HG02610 (cell line): ENCODE measurements at regions not wholly inside any gene's neighbourhood (a gene's known extent, or its start where the extent isn't known, plus 50 kb on each side); places are given as distances from the start of the nearest gene placed in this dataset.
"Not testable (repeated sequence)": the region's sequence is repeated elsewhere in the genome, so short reads cannot be mapped to it uniquely, and the experiment has no call there.

ENCODE experiments used
- ATAC-seq: cut with Tn5 transposase; IDR thresholded peaks from one replicate; pipeline ENCODE4 v1.9.1; 2021; ENCODE audit warnings: mild to moderate bottlenecking, moderate library complexity; ENCODE audit not compliant: unreplicated experiment

DNA sequence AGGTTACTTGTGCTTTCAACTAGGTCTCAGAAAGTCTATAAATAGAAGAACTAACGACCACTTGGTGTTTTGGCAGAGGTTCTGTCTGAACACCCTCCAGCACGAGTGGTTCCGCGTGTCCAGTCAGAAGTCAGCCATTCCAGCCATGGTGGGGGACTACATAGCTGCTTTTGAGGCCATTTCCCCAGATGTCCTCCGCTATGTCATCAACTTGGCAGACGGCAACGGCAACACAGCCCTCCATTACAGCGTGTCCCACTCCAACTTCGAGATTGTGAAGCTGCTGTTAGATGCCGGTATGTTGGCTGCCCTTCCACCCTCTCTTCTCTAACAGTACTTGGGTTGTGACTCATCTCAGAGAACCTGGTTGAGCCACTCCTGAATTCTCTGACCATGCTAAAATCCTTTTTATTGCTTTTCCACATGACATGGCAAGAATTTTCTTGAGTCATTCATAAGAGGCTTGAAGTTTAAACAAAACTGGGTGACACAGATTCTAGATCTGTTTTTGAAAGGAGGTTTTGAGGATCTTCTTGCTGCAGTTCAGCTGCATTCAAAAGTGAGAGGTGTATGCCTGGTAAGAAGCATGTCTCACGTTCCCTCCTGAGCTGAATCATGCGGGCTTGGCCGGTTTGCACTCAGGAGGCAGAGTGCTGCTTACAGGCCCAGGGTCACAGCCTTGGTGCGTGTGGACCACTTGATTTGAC, 103.1 kb upstream of the DMRT1 start:
- no peak for ATAC-seq

DNA sequence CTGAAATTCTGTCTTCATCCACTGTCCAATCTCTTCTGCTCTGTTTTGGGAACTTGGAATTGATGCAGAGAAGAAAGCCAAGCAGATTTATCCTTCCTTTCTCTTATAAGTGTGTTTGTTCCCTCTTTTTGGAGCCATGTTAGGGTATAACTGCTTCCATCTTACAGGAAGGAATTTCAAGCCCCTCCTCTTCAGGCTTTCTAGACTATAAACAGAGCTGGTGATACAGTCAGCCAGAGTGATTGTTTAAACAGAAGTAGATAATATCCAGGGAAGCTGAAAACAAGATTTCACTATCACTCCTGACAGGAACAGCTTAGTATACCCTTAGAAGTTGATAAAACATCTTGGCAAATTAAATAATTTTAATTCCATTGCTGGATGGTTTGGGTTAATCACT, 102.1 kb upstream of the DMRT1 start:
- ATAC-seq, result no peak

DNA sequence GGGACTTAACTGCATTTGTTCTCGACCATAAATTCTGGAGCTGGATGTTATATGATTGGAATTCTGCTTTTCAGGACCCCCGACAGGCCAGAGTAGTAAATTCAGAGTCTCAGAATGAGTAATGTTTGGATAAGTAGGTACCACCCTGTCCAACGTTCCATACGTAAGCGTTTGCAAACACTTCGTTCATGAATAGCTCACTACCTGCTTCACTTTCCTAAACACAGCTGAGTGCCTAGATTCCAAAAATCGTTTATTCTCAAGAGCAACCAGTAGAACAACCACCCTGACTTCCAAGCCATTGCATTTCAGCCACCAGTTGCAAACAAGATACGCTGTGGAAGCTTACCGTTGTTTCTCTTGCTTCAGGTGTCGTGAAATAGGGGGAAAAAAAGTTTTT, 101.3 kb upstream of the DMRT1 start:
- no peak for ATAC-seq

DNA sequence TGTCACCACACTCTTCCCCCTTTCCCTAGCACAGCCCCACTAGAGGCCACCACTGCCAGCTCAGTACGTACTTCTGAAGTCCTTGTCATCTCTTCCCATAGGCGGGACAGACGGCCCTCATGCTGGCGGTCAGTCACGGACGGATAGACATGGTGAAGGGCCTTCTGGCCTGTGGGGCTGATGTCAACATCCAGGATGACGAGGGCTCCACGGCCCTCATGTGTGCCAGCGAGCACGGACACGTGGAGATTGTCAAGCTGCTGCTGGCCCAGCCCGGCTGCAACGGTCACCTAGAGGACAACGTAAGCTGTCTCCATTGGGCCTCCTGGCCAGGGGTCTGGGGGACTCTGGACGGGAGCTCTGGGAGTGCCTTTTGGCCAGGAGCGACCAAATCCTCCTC, 99.4 kb upstream of the DMRT1 start:
- no peak for ATAC-seq

DNA sequence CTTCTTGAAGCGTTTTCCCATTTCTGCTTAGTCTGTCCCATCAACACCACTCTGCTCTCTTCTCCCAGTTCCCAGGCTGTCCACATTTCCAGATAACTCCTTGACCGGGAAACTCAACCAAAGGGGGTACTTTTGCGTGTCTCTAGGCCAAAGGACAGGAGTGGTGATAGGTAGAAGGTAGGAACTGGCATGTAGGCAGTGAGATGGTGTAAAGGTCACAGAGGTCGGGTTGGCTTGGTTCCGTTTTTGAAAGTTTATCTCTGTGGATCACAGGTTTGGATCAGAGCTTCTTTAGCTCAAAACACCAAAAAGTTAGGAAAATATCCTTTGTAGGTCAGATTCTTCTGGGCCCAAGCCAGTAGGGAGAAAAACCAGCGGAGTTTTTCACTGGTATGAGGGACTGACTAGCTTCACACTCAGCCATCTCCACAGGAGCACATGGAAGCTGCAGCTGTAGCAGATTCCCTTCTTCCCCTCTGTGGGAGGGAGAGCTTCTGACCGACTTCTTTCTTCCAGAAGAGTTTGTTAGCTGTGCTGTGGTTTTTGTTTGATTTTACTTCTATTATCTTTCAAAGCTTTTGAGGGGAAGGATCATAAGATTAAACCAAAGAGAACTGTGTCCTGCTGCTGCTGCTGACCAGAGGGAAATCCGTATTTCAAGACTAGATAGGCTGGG, 98.4 kb upstream of the DMRT1 start:
- ATAC-seq, result no peak

DNA sequence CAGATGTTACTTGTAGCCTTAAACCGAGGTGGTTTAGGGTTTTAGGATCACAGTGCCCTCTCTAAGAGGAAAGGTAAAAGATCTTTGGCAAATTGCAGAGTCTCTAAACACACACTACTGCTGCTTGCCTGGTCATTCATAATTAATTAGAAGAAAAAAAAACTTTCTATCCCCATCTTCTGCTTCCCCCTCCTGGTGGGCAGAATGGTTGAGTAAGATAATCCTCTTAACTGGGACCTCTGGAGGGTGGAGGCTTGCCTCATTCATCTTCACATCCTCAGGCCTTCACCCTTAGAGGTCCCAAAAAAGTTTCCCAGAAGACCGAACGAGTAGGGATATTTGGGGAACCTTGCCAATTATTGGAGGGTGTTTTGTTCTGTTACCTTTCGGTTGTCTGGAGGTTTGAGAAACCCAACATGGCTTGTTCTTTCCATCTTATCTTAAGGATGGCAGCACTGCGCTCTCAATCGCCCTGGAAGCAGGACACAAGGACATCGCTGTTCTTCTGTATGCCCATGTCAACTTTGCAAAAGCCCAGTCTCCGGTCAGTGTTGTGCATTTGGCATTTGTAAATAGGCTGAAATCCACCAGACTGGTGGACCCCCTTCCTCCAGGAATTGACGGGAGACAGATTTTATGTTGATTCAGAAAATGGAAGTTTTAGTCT, 97.3 kb upstream of the DMRT1 start:
- no peak for ATAC-seq

DNA sequence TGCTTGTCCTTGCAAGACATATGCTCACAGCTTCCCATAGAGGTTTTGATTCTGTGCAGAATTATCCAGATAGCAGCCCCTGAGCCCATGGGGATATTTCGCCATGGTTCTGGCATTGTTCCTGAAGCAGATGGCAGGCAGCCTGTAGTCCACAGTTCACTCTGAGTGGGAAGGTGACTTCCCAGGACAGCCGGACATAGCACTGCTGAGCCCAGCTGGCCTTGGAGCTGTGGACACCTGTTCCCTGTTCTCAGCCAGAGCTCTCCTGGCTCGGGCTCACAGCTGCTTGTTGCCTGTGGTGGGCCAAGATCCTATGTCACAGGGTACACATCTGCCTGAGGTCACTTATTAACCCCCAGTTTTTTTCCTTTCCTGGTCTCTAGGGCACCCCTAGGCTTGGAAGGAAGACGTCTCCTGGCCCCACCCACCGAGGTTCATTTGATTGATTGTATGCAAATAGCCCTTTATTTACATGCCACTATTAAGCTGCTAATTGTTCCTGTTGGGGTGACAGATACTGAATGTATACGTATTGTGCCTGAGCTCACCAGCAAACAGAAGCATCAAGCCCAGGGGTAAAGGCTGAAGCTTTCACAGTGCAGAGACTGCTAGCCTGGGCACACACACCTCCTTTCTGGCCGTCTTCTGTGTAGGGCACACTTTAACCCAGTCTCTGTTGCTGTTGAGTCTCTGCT, 96.6 kb upstream of the DMRT1 start:
- ATAC-seq, result no peak

DNA sequence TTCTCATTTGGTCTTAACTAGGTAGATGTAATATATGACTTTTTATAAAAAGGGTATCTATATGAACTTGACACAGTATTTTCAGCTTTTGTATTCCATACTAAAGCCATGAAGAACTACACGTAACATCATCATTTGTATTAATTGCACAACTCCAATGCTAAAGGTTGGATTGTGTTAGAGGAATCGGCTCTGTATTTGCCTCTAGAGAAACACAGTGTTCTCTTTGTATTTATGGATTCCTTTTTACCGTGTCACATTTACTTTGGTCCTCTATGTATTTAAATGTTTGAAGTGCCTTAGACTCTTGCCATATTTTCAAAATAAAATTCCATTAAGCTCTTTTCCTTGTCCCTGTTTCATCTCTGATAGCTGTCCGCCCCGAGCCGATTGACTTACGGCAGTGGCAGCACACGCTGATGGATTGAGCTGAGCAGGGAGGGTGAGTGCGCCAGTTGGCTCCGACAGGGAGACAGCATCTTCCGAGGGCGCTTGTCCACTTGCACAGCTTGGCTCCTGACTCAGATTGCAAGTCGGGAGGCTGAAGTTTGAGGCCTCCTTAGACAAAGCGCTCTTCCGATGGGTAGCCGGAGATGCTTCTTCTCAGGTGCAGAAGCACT, 95.6 kb upstream of the DMRT1 start:
- no peak for ATAC-seq

DNA sequence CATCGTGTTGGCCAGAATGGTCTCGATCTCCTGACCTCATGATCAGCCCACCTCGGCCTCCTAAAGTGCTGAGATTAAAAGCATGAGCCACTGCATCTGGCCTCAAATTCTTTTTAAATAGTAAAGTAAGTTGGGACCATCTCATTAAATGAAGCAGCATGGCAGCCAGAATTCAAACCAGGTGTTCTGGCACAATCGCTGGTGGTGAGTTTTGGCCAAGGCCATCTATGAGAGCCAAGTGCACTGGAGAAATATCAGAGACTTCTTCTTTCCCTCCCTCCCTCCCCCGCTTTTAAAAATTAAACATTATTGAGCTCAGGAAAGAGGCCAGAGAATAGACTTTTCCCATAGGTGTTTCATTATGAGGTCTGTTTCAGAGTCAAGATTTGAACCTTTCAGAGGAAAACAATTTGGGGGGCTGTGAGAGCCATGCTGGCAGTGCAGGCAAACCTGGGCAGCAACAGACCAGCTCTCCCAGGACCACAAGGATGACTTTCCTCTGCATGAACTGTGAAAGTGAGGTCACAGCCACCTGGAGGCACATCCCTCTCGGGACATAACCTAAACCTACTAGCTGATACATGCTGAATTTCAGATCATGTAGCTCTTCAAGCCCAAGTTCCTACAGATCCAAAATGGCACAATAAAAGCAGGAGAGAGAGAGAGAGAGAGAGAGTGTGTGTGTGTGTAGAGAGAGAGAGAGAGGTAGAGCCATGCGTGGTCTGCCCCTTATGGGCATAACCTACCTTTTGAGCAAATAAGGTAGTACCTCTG, 94.6 kb upstream of the DMRT1 start:
- ATAC-seq, result no peak

DNA sequence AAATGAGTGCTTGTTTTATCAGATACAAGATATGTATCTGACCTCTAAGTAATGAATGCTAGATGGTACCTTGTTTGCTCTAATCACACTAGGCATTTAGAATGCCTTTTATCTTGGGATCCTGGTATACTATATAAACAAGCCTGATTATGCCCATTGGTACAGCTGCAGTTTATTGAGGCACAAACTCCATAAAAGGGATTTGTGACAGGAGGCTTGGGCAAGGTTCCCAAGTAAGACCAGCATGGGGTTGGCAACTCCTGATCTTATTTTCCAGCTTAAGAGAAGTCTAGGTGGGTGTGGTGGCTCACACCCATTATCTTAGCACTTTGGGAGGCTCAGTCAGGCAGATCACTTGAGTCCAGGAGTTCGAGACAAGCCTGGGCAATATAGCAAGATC, 93.9 kb upstream of the DMRT1 start:
- ATAC-seq, result no peak

DNA sequence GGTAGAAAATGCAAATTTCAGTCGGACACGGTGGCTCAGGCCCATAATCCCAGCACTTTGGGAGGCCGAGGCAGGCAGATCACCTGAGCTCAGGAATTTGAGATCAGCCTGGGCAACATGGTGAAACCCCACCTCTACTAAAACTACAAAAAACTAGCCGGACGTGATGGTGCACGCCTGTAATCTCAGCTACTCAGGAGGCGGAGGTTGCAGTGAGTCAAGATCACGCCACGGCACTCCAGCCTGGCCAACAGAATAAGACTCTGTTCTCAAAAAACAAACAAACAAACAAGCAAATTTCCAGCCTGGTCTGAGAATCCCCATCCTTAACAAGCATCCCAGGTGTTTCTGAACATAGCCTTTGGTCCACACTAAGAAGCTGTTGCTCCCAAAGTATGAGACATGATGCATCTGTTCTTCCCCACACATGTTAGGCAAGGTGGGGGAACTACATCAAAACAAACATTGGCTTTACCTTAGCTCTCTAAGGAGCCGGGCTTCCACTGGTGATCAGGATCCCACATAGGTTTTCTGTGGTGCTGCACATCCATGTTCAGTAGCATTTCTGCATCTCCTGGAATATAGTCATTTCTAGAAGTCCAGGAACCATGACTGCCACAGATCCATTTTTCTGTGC, 92.5 kb upstream of the DMRT1 start:
- no peak for ATAC-seq

DNA sequence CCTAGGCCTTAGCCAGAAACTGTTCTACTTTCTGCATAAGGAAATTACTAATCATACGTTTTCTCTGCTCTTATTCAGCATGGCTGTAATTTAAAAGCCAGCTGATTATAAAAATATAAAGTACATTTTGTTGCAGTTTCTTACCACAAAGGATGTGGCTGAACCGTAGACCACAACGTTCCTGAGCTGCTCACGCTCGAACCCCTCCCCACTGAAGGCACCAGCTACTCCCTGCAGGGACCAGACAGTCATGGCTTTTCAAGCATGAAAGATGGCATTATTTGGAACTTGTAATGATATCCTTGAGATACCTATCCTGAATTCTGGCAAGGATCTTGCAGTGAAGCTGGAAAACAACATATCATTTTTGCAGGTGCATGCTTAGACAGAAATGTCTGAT, 91.8 kb upstream of the DMRT1 start:
- no peak for ATAC-seq

DNA sequence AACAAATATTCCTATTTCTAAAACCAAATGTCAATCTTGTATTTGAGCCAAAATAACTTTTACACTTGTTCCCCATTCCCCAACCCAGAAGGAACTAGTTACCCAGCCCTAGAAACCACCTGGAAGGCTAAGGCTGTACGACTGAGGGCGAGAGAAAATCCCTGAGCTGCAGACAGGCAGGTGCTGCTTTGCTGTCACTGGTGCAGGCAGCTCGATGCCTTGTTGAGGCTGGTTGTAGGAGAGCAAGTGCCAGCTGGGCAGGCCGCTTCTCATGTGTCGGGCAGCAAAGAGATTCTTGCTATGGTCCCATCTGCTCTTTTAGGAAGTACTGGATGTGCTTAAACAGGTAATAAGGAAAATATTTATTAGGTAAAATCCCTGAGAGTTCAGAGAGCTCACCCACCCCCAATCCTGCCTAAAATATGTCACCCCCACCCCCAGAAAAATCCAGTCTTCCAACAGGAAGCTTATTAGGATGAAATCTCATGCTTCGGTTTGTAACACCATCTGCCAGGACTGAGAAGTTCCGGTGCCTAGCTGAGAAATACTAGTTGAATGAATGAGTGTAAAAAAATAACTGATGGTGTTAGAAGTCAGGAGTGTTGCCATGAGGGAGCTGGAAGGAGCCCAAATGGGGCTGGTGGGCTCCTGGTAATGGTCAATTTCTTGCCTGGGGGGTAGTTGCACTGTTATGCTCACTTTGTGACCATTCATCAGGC, 91.1 kb upstream of the DMRT1 start:
- ATAC-seq, result no peak

DNA sequence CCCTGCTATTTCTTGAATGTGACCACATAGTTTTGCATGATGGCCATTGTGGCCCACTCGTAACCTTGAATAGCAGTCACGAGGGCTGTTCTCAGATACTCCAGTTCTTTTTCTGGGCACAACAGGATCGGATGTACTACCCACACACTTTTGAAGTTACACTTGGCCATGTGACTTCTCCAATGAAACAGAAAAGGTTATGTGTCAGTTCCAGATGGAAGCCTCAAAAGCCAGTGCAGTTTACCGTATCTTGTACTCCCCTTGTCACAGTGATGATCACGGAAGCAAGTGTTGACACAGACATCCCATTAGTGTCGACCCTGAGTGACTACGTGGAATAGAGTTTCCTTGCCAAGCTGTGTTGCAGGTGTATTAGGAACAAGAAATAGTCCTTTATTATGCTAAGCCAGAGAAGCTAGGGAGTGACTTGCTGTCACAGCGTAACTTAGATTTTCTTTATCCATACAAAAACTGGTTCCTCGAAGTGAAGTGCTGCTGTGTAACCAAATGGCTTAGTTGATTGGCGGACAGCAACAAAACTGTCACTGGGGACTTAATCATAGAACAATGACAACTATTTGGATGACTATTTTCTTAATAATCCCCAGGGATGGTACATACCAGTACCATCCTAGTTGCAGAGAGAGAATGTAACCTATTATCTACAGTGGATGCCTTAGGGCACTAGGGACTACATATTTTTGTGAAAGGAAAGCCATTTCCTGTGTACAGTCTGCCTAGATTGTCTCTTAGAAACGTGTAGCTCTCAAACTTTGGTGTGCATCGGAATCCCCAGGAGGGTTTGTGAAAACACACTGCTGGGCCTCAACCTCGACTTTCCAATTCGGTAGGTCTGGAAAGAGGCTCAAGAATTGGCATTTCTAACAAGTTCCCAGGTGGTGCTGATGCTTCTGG, 90.1 kb upstream of the DMRT1 start:
- no peak for ATAC-seq

DNA sequence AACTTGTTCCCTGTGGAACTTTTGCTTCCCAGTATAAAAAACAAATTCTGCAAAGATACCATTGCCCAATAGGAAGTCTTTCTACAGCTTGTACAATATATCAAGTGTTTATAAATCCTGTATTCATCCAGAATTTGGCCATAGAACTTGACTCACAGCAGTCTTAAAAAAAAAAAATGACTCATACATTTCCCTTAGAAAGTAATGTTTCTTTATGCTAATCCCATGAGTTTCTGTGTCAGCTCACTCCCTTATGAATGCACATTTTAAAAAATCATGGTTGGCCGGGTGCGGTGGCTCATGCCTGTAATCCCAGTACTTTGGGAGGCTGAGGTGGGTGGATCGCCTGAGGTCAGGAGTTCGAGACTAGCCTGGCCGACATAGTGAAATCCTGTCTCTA, 89.3 kb upstream of the DMRT1 start:
- ATAC-seq, result no peak

DNA sequence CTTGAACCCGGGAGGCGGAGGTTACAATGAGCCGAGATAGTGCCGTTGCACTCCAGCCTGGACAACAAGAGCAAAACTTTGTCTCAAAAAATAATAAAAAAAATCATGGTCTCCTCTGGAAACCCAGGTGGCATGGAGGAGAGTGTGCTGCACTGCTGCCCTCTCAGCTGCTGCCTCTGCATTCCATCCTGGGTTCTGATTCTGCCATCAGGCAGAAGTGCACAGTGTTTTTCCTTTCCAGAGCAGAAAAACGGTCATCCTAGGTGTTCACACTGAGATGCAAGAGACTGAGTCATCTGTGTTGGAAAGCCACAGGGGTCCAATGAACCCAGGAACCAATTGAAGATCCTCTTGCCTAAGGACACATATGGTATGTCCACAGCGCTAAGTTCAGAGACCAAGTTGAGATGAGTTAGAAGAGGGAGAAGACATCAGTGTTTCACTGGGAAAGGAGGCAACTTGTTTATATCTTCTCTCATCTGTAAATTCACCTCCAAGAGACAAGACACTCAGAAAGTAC, 88.8 kb upstream of the DMRT1 start:
- ATAC-seq, result no peak

DNA sequence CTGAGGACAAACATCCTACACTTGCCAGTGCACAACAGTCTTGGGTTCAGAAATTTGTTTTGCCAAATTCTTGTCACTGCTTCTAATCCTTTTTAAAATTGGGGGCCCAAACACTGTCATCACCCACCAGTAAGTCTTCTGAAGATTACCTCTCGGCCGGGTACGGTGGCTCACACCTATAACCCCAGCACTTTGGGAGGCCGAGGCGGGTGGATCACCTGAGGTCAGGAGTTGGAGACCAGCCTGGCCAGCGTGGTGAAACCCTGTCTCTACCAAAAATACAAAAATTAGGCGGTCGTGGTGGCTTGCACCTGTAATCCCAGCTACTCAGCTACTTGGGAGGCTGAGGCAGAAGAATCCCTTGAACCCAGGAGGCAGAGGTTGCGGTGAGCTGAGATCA, 87.8 kb upstream of the DMRT1 start:
- not testable (repeated sequence) for ATAC-seq
